ENCODE measurements at regions not wholly inside any gene's neighbourhood (a gene's known extent, or its start where the extent isn't known, plus 50 kb on each side); places are given as distances from the start of the nearest gene placed in this dataset.

DNA sequence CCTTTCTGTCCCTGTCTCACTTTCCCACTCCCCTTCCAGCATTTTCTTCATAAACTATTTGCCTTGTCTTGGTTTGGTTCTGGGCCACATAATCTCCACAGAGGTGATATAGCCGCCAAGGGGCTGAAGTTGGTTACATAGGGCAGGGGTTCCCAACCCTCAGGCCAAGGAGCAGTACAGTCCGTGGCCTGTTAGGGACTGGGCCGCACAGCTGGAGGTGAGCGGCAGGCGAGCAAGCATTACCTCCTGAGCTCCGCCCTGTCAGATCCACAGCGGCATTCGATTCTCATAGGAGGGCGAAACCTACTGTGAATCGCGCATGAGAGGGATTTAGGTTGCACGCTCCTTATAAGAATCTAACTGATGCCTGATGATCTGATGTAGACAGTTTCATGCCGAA, 80.6 kb upstream of the HIF1A start:
- Histone ChIP-seq H3K27ac (no peak overlapping the region), H3K27me3 (no peaks in the 10 kb centered on the region), H3K9me3 (no peaks in the 10 kb centered on the region), H3K36me3 (no peaks in the 10 kb centered on the region), H3K4me1 (peaks cover 0 to 13% (median 10%) of the 10 kb centered on the region in 4 donors), H3K4me3 (no peak overlapping the region)
- TF ChIP-seq EP300 (IDR thresholded peaks at IDR 0.05), result no peak
- no peak for TF ChIP-seq POLR2A (IDR thresholded peaks at IDR 0.05)
- TF ChIP-seq POLR2AphosphoS5 (IDR thresholded peaks at IDR 0.05), result no peak
- no peak for TF ChIP-seq CTCF (IDR thresholded peaks at IDR 0.05)
- no peak for DNase-seq
- intact Hi-C loops (cut with DNase I), result loop anchor here (5.0 kb wide), 1 partner anchor 103 kb away; no protein-coding TSS in a partner anchor
- WGBS, 2 donors, result 97 to 98% methylated on average over 13 of the region's 13 CpGs

DNA sequence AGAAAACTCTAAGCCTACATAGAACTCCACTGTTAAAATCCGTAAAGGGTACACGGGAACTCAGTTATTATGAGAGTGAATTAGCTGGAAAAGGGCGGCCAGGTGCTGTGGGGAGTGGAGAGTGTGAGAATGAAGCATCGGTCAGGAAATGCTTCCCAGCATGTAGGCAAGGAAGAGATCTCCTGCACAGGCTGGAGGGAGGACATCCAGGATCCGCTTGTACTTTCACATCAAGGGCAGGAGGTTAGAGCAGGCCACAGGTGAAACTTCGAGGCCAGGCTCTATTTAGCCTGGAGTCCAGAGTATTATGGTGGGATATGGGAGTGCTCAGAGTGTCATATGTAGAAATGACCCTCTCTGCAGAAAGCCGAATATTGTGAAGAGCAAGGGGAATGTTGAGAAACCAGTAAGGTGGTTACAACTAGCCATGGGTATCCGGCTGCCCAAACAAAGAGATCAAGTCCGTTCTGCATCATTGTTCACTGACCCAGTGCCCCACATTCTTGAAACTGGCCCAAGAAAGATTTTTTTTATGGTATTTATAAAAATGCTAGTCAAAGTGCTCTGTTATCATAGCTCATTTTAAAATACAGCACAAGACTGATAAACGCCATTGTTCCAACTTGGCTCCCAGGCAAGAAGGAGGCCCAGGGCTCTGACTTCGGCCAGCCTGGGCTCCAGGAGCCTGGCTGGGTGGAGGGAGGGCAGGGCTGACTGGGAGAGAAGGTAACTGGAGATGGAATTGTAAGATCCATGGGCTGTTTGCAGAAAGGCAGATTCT, 79.4 kb upstream of the HIF1A start:
- Histone ChIP-seq H3K9me3 (no peaks in the 10 kb centered on the region), H3K27ac (peak overlapping the region in 1 of 4 donors; percentile 52), H3K4me3 (no peak overlapping the region), H3K27me3 (no peaks in the 10 kb centered on the region), H3K36me3 (no peaks in the 10 kb centered on the region), H3K4me1 (peaks cover 0 to 16% (median 10%) of the 10 kb centered on the region in 4 donors)
- DNase-seq, result no peak
- 83 to 86% methylated on average over 11 of the region's 11 CpGs for WGBS, 2 donors
- no peak for TF ChIP-seq POLR2AphosphoS5 (IDR thresholded peaks at IDR 0.05)
- intact Hi-C loops (cut with DNase I), result no loop called here

DNA sequence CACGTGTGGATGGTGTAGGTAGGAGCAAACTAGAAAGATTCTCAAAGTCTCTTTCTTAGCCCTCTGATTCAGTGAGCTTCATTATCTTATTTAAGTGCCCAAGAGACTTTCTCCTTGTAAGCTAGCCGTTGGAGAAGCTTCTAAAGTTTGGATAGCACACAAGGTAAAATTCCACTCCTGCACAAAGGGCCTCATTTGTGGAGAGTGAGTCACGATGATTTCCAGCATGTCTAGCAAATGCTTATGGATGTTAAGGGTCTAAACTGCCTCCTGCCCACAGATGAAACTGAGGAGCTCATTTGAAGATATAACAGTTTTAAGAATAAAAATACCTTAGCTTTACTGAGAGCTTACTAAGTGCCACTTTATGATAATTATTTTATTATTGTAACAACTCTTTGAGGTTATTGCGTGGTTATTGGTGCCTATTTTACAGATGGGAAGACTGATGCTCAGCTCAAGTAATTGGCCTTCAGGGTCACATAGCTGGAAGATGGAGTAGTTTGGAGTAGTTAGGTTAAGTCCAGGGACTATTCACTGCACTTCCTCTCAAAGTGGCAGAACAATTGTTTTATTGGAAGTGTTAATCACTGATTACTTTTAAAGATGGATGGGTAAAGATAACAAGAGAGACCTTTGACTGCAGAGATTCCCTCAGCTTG, 78.7 kb upstream of the HIF1A start:
- no peaks in the 10 kb centered on the region for H3K9me3 ChIP-seq
- DNase-seq, result no peak
- no peaks in the 10 kb centered on the region for H3K36me3 ChIP-seq
- H3K27ac ChIP-seq, result peak overlapping the region in 1 of 4 donors; percentile 52
- TF ChIP-seq POLR2A (IDR thresholded peaks at IDR 0.05) (no peak), POLR2AphosphoS5 (IDR thresholded peaks at IDR 0.05) (no peak), CTCF (IDR thresholded peaks at IDR 0.05) (no peak), EP300 (IDR thresholded peaks at IDR 0.05) (no peak)
- 89% methylated on average over 4 of the region's 4 CpGs for WGBS, 2 donors
- no peak overlapping the region for H3K4me3 ChIP-seq
- H3K27me3 ChIP-seq, result no peaks in the 10 kb centered on the region
- peaks cover 0 to 16% (median 11%) of the 10 kb centered on the region in 4 donors for H3K4me1 ChIP-seq
- intact Hi-C loops (cut with DNase I), result no loop called here

DNA sequence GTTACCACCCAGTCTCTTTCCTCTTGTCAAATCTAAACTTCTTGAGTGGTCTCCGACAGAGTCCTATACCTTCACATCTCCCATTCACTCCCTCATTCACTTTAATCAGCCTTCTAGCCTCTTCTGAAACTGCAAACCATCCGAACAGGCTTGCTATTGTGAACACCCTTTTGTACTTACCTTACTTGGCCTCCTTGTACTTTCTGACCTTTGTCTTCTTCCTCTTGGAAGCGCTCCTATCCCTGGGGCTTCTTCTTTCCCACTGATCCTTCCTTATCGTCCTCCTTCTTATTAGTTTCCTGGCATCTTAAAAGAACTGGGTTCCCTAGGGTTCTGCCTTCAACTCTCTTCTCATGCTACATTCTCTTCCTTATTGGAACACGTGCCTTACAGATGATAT, 76.9 kb upstream of the HIF1A start:
- DNase-seq, result no peak
- H3K27me3 ChIP-seq, result no peaks in the 10 kb centered on the region
- no peak overlapping the region for H3K27ac ChIP-seq
- H3K4me3 ChIP-seq, result no peak overlapping the region
- H3K36me3 ChIP-seq, result no peaks in the 10 kb centered on the region
- no peak for TF ChIP-seq CTCF (IDR thresholded peaks at IDR 0.05)
- TF ChIP-seq POLR2AphosphoS5 (IDR thresholded peaks at IDR 0.05), result no peak
- no peak for TF ChIP-seq POLR2A (IDR thresholded peaks at IDR 0.05)
- TF ChIP-seq EP300 (IDR thresholded peaks at IDR 0.05), result no peak
- peaks cover 0 to 11% (median 11%) of the 10 kb centered on the region in 4 donors for H3K4me1 ChIP-seq
- no peaks in the 10 kb centered on the region for H3K9me3 ChIP-seq
- intact Hi-C loops (cut with DNase I), result no loop called here
- WGBS, 2 donors, result 54 to 80% methylated on average over 5 of the region's 5 CpGs

DNA sequence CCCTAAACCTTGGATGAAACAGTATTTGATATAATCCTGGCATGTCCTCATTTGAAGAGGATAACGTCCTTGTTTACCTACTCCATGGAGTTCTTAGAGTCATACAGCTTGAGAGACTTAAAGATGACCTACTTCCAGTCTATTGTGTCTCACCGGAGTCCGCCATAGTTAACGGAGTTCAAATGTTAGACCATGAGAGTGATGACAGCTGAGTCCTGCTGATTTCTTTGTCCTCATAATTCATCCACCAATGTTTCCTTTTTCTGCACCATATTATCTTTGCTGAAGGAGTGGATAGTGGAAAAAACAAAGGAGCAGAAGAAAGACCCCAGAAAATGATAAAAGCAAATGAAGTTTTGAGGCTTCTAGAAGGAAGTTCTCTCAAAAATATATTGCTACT, 75.8 kb upstream of the HIF1A start:
- H3K27ac ChIP-seq, result no peak overlapping the region
- intact Hi-C loops (cut with DNase I), result no loop called here

More for the DNA sequence above, 75.8 kb upstream of the HIF1A start:
- TF ChIP-seq EP300 (IDR thresholded peaks at IDR 0.05), result no peak
- no peak for TF ChIP-seq CTCF (IDR thresholded peaks at IDR 0.05)
- no peak for TF ChIP-seq POLR2AphosphoS5 (IDR thresholded peaks at IDR 0.05)
- DNase-seq, result no peak
- Histone ChIP-seq H3K36me3 (no peaks in the 10 kb centered on the region), H3K4me3 (no peak overlapping the region), H3K27me3 (no peaks in the 10 kb centered on the region), H3K9me3 (no peaks in the 10 kb centered on the region), H3K4me1 (peaks cover 0 to 11% (median 11%) of the 10 kb centered on the region in 4 donors)
- WGBS, 2 donors, result 91 to 93% methylated on average over 4 of the region's 4 CpGs

All from sigmoid colon (tissue), 6 donors.